AML-193 (cell line): ENCODE measurements at regions not wholly inside any gene's neighbourhood (a gene's known extent, or its start where the extent isn't known, plus 50 kb on each side); places are given as distances from the start of the nearest gene placed in this dataset.
"Not testable (repeated sequence)": the region's sequence is repeated elsewhere in the genome, so short reads cannot be mapped to it uniquely, and the experiment has no call there.

Experiments
- DNase-seq, 2 experiments: peaks; one replicate each; lab custom pipeline; 2025; lab: John Stamatoyannopoulos, UW

DNA sequence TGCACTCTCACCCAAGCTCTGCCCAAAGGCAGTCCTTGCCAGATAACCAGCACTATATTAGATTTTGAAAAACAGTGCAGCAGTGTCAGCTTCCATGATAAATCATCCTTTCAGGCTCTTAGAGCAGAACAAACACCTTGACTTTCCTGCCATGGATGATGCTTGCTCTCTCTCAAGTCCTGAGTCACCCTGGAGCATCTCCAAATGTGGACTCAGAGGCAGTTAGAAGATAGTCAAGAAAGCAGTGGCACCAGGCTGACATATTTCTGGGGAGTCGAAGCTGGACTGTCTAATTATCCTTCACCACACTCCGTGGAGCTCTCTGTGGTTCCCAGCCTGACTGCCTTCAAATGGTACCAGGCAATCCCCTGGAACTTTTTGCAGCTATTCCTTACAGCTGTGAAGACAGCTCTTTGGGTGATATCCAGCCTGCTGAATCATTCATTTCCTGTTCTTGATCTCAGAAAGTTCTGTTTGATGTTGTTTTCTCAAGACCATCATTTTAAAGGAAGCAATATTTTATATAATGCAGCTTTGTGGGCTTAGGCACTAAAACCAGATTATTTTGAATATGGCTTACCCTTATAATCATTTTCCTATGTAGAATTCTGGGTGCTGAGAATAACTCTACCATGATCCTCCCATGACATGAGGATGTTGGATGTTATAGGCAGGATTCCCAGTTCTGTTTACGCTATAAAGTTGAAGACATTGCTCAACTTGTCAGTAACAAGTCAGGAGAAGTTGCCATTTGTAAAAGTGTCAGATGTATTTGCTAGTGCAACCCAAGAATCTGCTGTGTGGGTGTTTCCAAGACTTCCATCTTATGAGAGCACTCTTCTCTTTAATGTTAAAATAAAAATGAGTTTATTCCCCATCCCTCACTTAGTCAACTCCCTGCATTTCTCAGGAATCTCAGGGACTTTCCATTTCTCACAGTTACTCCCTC lies 233.8 kb downstream of the C7orf25 start:
- DNase-seq, result no peak

DNA sequence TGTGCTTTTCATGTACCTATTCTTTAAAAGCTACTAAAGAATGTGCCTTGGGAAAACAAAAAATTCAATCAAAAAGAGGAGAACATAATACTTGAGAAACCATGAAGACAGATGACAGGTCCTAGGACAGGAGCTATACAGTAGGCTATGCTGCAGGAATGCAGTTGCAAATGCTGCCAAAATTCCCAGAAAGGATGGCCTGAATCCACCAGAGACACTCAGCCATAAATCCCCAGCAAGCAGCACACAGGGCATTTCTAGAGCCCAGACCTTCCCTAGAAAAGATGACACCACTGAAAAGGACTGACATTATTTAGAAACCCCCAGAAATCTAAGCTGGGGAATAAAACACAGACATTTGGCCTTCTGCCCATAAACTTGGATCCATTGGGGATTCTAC lies 237.3 kb downstream of the C7orf25 start:
- no peak for DNase-seq

DNA sequence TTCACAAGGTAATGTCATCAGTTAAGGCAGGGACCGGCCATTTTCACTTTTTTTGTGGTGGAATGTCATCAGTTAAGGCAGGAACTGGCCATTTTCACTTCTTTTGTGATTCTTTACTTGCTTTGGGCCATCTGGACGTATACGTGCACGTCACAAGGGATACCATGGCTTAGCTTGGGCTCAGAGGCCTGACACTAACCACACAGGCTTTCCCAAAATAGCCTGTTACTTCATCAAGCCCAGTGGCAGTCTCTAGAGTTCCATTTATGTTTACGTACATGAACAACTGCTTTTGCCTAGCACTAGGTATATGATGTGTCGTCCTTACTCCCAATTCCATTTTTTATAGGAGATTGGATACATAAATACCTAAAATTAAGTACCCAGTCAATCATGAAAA lies 237.9 kb downstream of the C7orf25 start:
- no peak for DNase-seq

GRCh38 chr7:42672339-42672999 lies 239.4 kb downstream of the C7orf25 start:
- no peak for DNase-seq

DNA sequence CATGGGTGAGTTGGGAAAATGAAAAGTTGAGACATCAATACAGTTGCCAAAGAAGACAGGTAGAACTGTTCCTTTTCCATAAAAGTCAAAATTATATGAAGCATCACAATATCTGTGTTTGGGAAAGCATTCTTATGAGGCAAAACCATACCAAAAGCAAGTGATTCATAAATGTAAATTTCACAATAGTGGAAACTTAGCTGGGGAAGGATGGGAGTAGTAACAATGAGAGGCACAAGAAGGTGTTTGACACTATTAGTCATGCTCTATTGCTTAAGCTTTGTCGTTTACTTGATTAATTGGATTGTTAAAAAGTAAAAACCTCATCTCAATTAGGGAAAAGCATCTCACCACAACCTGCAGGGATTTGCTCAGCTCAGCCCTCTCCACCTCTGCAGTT lies 240.2 kb downstream of the C7orf25 start:
- DNase-seq, result no peak

GRCh38 chr7:42666994-42667393 lies 244.9 kb downstream of the C7orf25 start:
- DNase-seq, result no peak

DNA sequence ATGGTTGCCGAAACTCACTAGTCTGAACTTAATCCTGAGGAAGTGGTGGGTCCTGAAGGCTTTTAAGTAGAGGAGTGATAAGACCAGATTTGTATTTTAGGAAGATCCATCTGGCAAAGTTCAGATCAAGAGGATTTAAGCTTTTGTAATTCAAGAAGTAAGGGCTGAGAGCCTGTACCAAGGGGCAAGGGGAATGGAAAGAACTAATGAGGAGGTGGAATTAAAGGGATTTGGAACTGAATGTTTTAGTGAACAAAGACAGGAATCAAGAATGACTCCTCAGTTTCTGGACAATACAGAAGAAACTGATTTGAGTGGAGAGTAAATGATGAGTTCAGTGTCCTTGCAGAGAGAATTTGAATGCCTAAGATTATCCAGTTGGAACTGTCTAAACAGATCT lies 249.0 kb downstream of the C7orf25 start:
- no peak for DNase-seq

DNA sequence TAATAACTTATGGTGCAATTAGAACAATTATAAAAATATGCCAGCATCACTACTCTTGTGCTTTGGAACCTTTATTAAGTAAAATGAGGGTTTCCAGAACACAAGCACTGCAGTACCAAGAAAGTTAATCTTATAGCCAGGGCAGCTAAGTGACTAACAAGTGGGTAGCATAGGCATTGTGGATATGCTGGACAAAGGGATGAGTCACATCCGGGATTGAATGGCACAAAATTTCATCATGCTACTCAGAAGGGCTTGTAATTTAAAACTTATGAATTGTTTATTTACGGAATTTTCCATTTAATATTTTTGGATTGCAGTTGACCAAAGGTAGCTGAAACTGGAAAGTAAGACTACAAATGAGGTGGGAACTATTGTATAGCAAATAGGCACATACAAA lies 250.6 kb downstream of the C7orf25 start:
- no peak for DNase-seq

- DNase-seq, result no peak
Observed at GRCh38 chr7:42650701-42651100, 261.2 kb downstream of the C7orf25 start.

GRCh38 chr7:42650171-42650570 lies 261.7 kb downstream of the C7orf25 start:
- no peak for DNase-seq

GRCh38 chr7:42645906-42646305 lies 266.0 kb downstream of the C7orf25 start:
- DNase-seq, result no peak

DNA sequence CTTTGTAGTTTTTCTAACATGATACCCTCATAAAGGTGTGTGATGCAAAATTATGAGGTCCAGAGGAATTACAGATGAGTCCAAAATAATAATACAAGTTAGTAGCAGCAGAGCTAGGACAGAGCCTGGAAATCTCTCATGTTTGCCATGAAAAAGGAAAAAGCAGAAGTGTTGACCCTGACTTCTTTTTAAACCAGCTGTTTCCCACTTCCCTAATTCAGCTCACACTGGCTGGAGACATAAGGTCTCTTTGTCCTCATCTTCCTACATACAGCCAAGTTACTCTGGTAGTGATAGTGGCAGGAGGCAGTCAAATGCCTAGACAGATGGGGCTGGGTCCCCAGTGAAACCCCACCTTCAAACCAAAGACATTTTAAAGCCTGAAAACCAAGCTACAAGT lies 269.2 kb downstream of the C7orf25 start:
- DNase-seq, result no peak

- no peak for DNase-seq
Observed at GRCh38 chr7:42639930-42640329, 271.9 kb downstream of the C7orf25 start.

- DNase-seq, result not testable (repeated sequence)
Observed at GRCh38 chr7:42636380-42636779, 275.5 kb downstream of the C7orf25 start.

DNA sequence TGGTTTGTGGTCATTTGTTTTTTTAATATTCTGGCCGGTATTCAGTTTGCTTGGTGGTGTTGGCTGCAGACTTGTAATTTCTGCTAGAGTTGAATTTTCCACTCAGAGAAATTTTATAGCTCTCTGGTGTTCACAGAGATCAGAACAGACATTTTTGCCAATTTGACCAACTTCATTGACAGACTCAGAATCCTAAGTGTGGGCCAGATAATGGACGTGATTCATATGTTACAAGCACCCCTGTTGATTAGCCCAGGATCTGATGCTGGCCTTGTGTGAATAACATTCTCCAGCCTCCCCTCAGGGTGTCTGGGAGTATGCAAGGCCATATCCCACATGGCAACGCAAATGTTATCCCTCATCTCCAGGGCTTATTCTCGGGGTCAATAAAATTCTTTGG lies 283.8 kb downstream of the C7orf25 start:
- no peak for DNase-seq

DNA sequence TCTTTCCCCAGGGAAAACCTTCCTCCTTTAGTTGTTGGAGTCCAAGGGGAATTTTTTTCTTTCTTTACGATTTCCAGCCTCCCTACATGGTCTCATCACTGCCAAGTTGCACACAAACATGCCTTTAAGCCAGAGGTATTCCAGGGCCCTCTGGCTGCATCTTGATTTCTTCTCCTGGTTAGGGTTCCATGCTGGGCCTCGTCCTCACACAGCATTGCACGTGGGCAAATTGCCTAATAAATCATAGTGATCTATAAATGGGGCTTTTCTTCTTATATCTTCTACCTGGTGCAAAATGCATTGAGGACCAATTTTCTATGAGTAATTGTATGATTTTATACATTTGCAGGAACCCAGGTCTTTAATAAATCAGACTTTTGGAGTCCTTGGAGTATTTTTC lies 284.2 kb downstream of the C7orf25 start:
- DNase-seq, result no peak

DNA sequence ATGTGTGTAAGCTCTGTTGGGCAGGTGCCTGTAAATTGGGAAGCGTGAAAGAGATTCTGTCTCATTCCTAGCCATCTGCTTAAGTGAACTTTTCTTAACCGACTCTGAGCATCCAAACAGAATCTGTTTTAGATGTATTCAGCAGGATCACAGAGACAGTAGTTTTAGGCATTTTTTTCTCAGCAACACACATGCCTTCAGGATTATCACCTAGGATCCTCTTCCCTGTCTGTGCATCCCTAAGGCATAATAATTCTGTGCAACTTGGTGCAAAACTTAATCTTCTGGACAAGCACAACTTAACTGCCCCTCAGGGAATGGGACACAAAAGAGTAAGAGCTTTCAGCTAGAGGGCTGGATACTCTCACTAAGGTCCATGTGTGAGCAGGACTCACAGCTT lies 284.8 kb downstream of the C7orf25 start:
- no peak for DNase-seq

- DNase-seq, result no peak
Observed at GRCh38 chr7:42625421-42625820, 286.4 kb downstream of the C7orf25 start.

- DNase-seq, result no peak
Observed at GRCh38 chr7:42624471-42624870, 287.4 kb downstream of the C7orf25 start.

DNA sequence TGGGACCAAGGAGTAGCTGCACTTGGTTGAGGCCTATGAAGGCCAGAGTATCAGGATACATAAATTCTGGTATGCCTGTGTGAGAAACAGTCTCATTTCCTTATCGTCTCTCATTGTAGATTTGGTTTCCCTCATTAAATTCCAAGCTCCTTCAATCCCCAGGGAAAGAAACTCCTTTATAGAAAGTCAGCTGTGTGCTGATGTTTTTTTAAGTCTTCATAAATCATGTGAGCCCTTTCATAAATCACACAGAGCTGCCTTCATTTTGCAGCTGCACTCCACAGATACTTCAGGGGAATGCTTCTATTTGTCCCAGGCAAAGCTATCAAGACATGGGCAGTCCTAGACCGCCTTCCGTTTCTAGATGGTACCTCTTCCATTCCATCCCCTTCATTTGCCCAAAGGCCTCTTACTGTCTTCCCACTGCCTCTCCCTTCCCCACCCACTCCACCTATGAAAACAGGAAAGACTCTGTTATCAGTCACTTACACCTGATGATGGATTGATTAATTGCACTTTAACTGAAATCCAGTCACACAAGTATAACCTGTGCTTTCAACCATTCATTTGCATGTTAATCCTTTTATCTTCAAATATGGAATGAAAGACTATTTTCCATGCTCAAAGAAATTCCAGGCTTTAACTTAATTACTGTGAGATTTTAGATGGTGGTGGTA lies 290.2 kb downstream of the C7orf25 start:
- DNase-seq, result no peak

GRCh38 chr7:42618651-42619360 lies 293.1 kb downstream of the C7orf25 start:
- DNase-seq, result no peak

GRCh38 chr7:42617806-42618457 lies 293.9 kb downstream of the C7orf25 start:
- no peak for DNase-seq
